Keratinocyte (primary cell): ENCODE measurements at regions not wholly inside any gene's neighbourhood (a gene's known extent, or its start where the extent isn't known, plus 50 kb on each side); places are given as distances from the start of the nearest gene placed in this dataset.

Experiments
- DNase-seq: peaks from one replicate; pipeline ENCODE4 v3.0.0-alpha.2; 2011; ENCODE audit warnings: low read depth, missing footprints, low spot score
- FAIRE-seq: peaks from 2 replicates; lab custom pipeline; 2011; peaks lifted over from hg19 to GRCh38; lab: Jason Lieb, UNC
- H2AFZ ChIP-seq: 2 replicates; pipeline ENCODE4 v1.6.0; 2012; ENCODE audit warnings: low read length, control low read depth, inconsistent platforms; ENCODE audit not compliant: control insufficient read depth
- H3K27ac ChIP-seq: 2 replicates; pipeline ENCODE4 v1.5.1; 2011; ENCODE audit warnings: low read length; ENCODE audit not compliant: control insufficient read depth, insufficient read depth
- H3K27me3 ChIP-seq: 3 replicates; pipeline ENCODE4 v1.6.0; 2011; ENCODE audit warnings: low read length; ENCODE audit not compliant: control insufficient read depth, insufficient read depth; ENCODE audit errors: extremely low read depth
- H3K36me3 ChIP-seq, 2 experiments: 2 replicates in 1 of 2; 3 replicates in 1 of 2; pipeline ENCODE4 v1.5.1; 2011; ENCODE audit warnings: low read length in 2 of 2, mild to moderate bottlenecking in 1 of 2; ENCODE audit not compliant: control insufficient read depth in 2 of 2, insufficient read depth in 2 of 2; ENCODE audit errors: extremely low read depth in 1 of 2
- H3K4me1 ChIP-seq: 3 replicates; pipeline ENCODE4 v1.5.1; 2011; ENCODE audit warnings: low read length; ENCODE audit not compliant: control insufficient read depth, insufficient read depth; ENCODE audit errors: extremely low read depth
- H3K4me2 ChIP-seq: 3 replicates; pipeline ENCODE4 v1.6.0; 2011; ENCODE audit warnings: low read depth, low read length; ENCODE audit not compliant: control insufficient read depth, insufficient read depth; ENCODE audit errors: extremely low read depth
- H3K4me3 ChIP-seq, 3 experiments: fragments of 200-600 bp in 1 of 3; sonication (generic) in 1 of 3; 2 replicates in 2 of 3; 3 replicates in 1 of 3; pipeline ENCODE4 v1.5.1; 2011 to 2016; ENCODE audit warnings: low read length in 3 of 3, mild to moderate bottlenecking in 3 of 3, control low read depth in 2 of 3, inconsistent platforms in 1 of 3, low read depth in 1 of 3, mixed read lengths in 1 of 3, mixed run types in 1 of 3, moderate library complexity in 1 of 3; ENCODE audit not compliant: control insufficient read depth in 2 of 3, insufficient read depth in 2 of 3; ENCODE audit errors: extremely low read depth in 1 of 3
- H3K79me2 ChIP-seq: 2 replicates; pipeline ENCODE4 v1.6.0; 2012; ENCODE audit warnings: low read length; ENCODE audit not compliant: control insufficient read depth, insufficient read depth
- H3K9ac ChIP-seq: 3 replicates; pipeline ENCODE4 v1.6.0; 2011; ENCODE audit warnings: low read length; ENCODE audit not compliant: control insufficient read depth, insufficient read depth; ENCODE audit errors: extremely low read depth
- H3K9me1 ChIP-seq: 3 replicates; pipeline ENCODE4 v1.6.0; 2011; ENCODE audit warnings: low read length; ENCODE audit not compliant: control insufficient read depth, insufficient read depth; ENCODE audit errors: extremely low read depth
- H3K9me3 ChIP-seq: 2 replicates; pipeline ENCODE4 v1.5.1; 2012; ENCODE audit warnings: low read depth, low read length; ENCODE audit not compliant: control insufficient read depth
- H4K20me1 ChIP-seq: 3 replicates; pipeline ENCODE4 v1.6.0; 2011; ENCODE audit warnings: low read length; ENCODE audit not compliant: control insufficient read depth, insufficient read depth; ENCODE audit errors: extremely low read depth
- EZH2 ChIP-seq: IDR thresholded peaks from one replicate; pipeline ENCODE4 v1.6.1; 2012; ENCODE audit warnings: inconsistent platforms, mild to moderate bottlenecking, low read length, moderate library complexity
- dilution Hi-C: fragments of 300-500 bp; cut with MboI; formaldehyde crosslinking; loops from one replicate; pipeline ENCODE4 v1.7.0; 2020; ENCODE audit warnings: low sequenced_read_pairs; ENCODE audit not compliant: extremely low pct_ligation_motif_present
- TF ChIP-seq, protein P1 (sequence below), 3 experiments: IDR thresholded peaks in 1 of 3; conservative IDR thresholded peaks in 1 of 3; optimal IDR thresholded peaks in 1 of 3; 2 replicates in 2 of 3; 3 replicates in 1 of 3; pipeline versions ENCODE3 to v1.5.1; 2011; ENCODE audit warnings: low read length in 3 of 3, mild to moderate bottlenecking in 3 of 3, moderate library complexity in 2 of 3, control low read depth in 1 of 3, inconsistent platforms in 1 of 3; ENCODE audit not compliant: insufficient read depth in 2 of 3; ENCODE audit errors: extremely low read depth in 1 of 3

- H3K27me3 ChIP-seq = no peaks in the 10 kb centered on the region
- no peak overlapping the region for H3K4me2 ChIP-seq
- no peaks in the 10 kb centered on the region for H3K79me2 ChIP-seq
- dilution Hi-C loops = no loop called here
- DNase-seq = no peak
- no peak for FAIRE-seq
- TF ChIP-seq EZH2 = no peak
- TF ChIP-seq, protein P1, sequence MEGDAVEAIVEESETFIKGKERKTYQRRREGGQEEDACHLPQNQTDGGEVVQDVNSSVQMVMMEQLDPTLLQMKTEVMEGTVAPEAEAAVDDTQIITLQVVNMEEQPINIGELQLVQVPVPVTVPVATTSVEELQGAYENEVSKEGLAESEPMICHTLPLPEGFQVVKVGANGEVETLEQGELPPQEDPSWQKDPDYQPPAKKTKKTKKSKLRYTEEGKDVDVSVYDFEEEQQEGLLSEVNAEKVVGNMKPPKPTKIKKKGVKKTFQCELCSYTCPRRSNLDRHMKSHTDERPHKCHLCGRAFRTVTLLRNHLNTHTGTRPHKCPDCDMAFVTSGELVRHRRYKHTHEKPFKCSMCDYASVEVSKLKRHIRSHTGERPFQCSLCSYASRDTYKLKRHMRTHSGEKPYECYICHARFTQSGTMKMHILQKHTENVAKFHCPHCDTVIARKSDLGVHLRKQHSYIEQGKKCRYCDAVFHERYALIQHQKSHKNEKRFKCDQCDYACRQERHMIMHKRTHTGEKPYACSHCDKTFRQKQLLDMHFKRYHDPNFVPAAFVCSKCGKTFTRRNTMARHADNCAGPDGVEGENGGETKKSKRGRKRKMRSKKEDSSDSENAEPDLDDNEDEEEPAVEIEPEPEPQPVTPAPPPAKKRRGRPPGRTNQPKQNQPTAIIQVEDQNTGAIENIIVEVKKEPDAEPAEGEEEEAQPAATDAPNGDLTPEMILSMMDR (optimal IDR thresholded peaks at IDR 0.05 in 1 of 3, IDR thresholded peaks at IDR 0.05 in 1 of 3, conservative IDR thresholded peaks at IDR 0.05 in 1 of 3; ENCODE audit: extremely low read depth in 1 of 3, insufficient read depth in 2 of 3, low read length in 3 of 3) = no peak
- no peaks in the 10 kb centered on the region for H4K20me1 ChIP-seq
- H3K4me1 ChIP-seq = no peaks in the 10 kb centered on the region
- H2AFZ ChIP-seq = no peak overlapping the region
- no peak overlapping the region for H3K27ac ChIP-seq
- H3K9me3 ChIP-seq = no peaks in the 10 kb centered on the region
- no peaks in the 10 kb centered on the region for H3K36me3 ChIP-seq
- H3K9ac ChIP-seq = no peak overlapping the region
- no peak overlapping the region for H3K4me3 ChIP-seq
- no peaks in the 10 kb centered on the region for H3K9me1 ChIP-seq
Measured at GRCh38 chr4:156242390-156242789, 288.7 kb upstream of the CTSO start.

- no peaks in the 10 kb centered on the region for H3K9me3 ChIP-seq
- H3K4me2 ChIP-seq = no peak overlapping the region
- H2AFZ ChIP-seq = no peak overlapping the region
- no peak overlapping the region for H3K9ac ChIP-seq
- H3K27me3 ChIP-seq = no peaks in the 10 kb centered on the region
- no peaks in the 10 kb centered on the region for H4K20me1 ChIP-seq
- FAIRE-seq = no peak
- H3K4me1 ChIP-seq = no peaks in the 10 kb centered on the region
- dilution Hi-C loops = no loop called here
- no peaks in the 10 kb centered on the region for H3K79me2 ChIP-seq
- TF ChIP-seq, protein P1 (optimal IDR thresholded peaks at IDR 0.05 in 1 of 3, IDR thresholded peaks at IDR 0.05 in 1 of 3, conservative IDR thresholded peaks at IDR 0.05 in 1 of 3; ENCODE audit: extremely low read depth in 1 of 3, insufficient read depth in 2 of 3, low read length in 3 of 3) = no peak
- no peak for TF ChIP-seq EZH2
- H3K9me1 ChIP-seq = no peaks in the 10 kb centered on the region
- no peak overlapping the region for H3K27ac ChIP-seq
- no peaks in the 10 kb centered on the region for H3K36me3 ChIP-seq
- no peak for DNase-seq
- H3K4me3 ChIP-seq = no peak overlapping the region
Measured at GRCh38 chr4:156241896-156242295, 288.2 kb upstream of the CTSO start.
